AG04450 (cell line): ENCODE measurements at regions not wholly inside any gene's neighbourhood (a gene's known extent, or its start where the extent isn't known, plus 50 kb on each side); places are given as distances from the start of the nearest gene placed in this dataset.

ENCODE experiments used
- CTCF ChIA-PET: fragments of 300-600, 350-600 bp; formaldehyde crosslinking; extraction: SDS; loops from one replicate; lab custom pipeline; 2022; ENCODE audit warnings: antibody characterized with exemption, inconsistent platforms; lab: Charles Lee
- POLR2A ChIA-PET: fragments of 350-600 bp; formaldehyde crosslinking; extraction: SDS; loops from one replicate; lab custom pipeline; 2021; ENCODE audit warnings: antibody characterized with exemption, inconsistent platforms; lab: Yijun Ruan, JAX
- DNase-seq: peaks from one replicate; pipeline ENCODE4 v3.0.0-alpha.2; 2011; ENCODE audit warnings: low read depth, low spot score
- H3K27ac ChIP-seq: one replicate; pipeline ENCODE4 v1.5.1; 2012; ENCODE audit warnings: low read depth, low read length, control low read depth
- H3K27me3 ChIP-seq: one replicate; pipeline ENCODE4 v1.6.0; 2012; ENCODE audit warnings: low read length; ENCODE audit not compliant: control insufficient read depth, insufficient read depth
- H3K4me3 ChIP-seq: 2 replicates; pipeline ENCODE4 v1.5.1; 2011; ENCODE audit warnings: mild to moderate bottlenecking, low read depth, low read length, control low read depth
- H3K9me3 ChIP-seq: 2 replicates; pipeline ENCODE4 v1.5.1; 2012; ENCODE audit warnings: low read length; ENCODE audit not compliant: control insufficient read depth, insufficient read depth
- CTCF ChIP-seq: IDR thresholded peaks from 2 replicates; pipeline ENCODE4 v1.5.1; 2011; ENCODE audit warnings: low read depth, low read length, control low read depth, inconsistent platforms

GRCh38 chr16:85998171-85998867 lies 99.4 kb downstream of the IRF8 start:
- H3K27me3 ChIP-seq = peaks cover 63% of the 10 kb centered on the region
- POLR2A ChIA-PET = no interaction called here
- no peaks in the 10 kb centered on the region for H3K9me3 ChIP-seq
- DNase-seq = no peak
- no peak overlapping the region for H3K4me3 ChIP-seq
- TF ChIP-seq CTCF = no peak
- H3K27ac ChIP-seq = no peak overlapping the region
- CTCF ChIA-PET = interaction anchor here (1.2 kb wide), 1 partner anchor 177 kb away, joined by 3 read pairs; no protein-coding TSS in a partner anchor

- ChIA-PET CTCF (interaction anchor here (1.2 kb wide), 1 partner anchor 178 kb away, joined by 3 read pairs; no protein-coding TSS in a partner anchor), POLR2A (no interaction called here)
- no peak for DNase-seq
- Histone ChIP-seq H3K4me3 (no peak overlapping the region), H3K27me3 (peaks cover 61% of the 10 kb centered on the region), H3K27ac (no peak overlapping the region), H3K9me3 (no peaks in the 10 kb centered on the region)
- no peak for TF ChIP-seq CTCF
Observed at GRCh38 chr16:85998868-85999729, 100.1 kb downstream of the IRF8 start.

- Histone ChIP-seq H3K9me3 (no peaks in the 10 kb centered on the region), H3K27ac (no peak overlapping the region), H3K4me3 (no peak overlapping the region), H3K27me3 (peaks cover 61% of the 10 kb centered on the region)
- no peak for TF ChIP-seq CTCF
- no peak for DNase-seq
- POLR2A ChIA-PET = no interaction called here
- CTCF ChIA-PET = no interaction called here
Observed at GRCh38 chr16:85999778-86000177, 100.8 kb downstream of the IRF8 start.

- TF ChIP-seq CTCF = no peak
- Histone ChIP-seq H3K27me3 (peaks cover 47% of the 10 kb centered on the region), H3K9me3 (no peaks in the 10 kb centered on the region), H3K4me3 (no peak overlapping the region), H3K27ac (no peak overlapping the region)
- no peak for DNase-seq
- ChIA-PET CTCF (interaction anchor here (1.7 kb wide), 1 partner anchor 181 kb away, joined by 5 read pairs; no protein-coding TSS in a partner anchor), POLR2A (no interaction called here)
Observed at GRCh38 chr16:86002178-86002900, 103.4 kb downstream of the IRF8 start.
